Left forelimb (tissue), 1 donor: ENCODE measurements at regions not wholly inside any gene's neighbourhood (a gene's known extent, or its start where the extent isn't known, plus 50 kb on each side); places are given as distances from the start of the nearest gene placed in this dataset.

Experiments
- DNase-seq: peaks from one replicate; pipeline ENCODE4 v3.0.0-alpha.2; 2018; ENCODE audit warnings: low spot score

- no peak for DNase-seq
Measured at GRCh38 chr20:60512443-60512842, 554.2 kb downstream of the CDH26 start.

GRCh38 chr20:60513141-60513540, 554.9 kb downstream of the CDH26 start:
- DNase-seq, result no peak

- DNase-seq, result no peak
Measured at GRCh38 chr20:60516442-60516841, 558.2 kb downstream of the CDH26 start.

GRCh38 chr20:60518022-60518421, 559.8 kb downstream of the CDH26 start:
- DNase-seq, result no peak

- DNase-seq, result no peak
Measured at GRCh38 chr20:60525397-60525796, 567.2 kb downstream of the CDH26 start.

GRCh38 chr20:60527656-60528055, 569.4 kb downstream of the CDH26 start:
- no peak for DNase-seq

GRCh38 chr20:60528141-60528540, 569.9 kb downstream of the CDH26 start:
- no peak for DNase-seq

GRCh38 chr20:60529149-60529548, 570.9 kb downstream of the CDH26 start:
- no peak for DNase-seq

GRCh38 chr20:60535211-60535610, 577.0 kb downstream of the CDH26 start:
- DNase-seq, result no peak

GRCh38 chr20:60540591-60540990, 582.4 kb downstream of the CDH26 start:
- no peak for DNase-seq

GRCh38 chr20:60541991-60542390, 583.8 kb downstream of the CDH26 start:
- DNase-seq, result no peak

GRCh38 chr20:60543598-60543997, 585.4 kb downstream of the CDH26 start:
- no peak for DNase-seq

GRCh38 chr20:60553095-60553494, 594.9 kb downstream of the CDH26 start:
- no peak for DNase-seq

GRCh38 chr20:60558486-60558885, 600.3 kb downstream of the CDH26 start:
- DNase-seq, result no peak

- DNase-seq, result no peak
Measured at GRCh38 chr20:60559462-60559861, 601.2 kb downstream of the CDH26 start.

- DNase-seq, result no peak
Measured at GRCh38 chr20:60561052-60561451, 602.8 kb downstream of the CDH26 start.

GRCh38 chr20:60565083-60565482, 606.9 kb downstream of the CDH26 start:
- no peak for DNase-seq

GRCh38 chr20:60565551-60565950, 607.3 kb downstream of the CDH26 start:
- no peak for DNase-seq

- no peak for DNase-seq
Measured at GRCh38 chr20:60569116-60569515, 610.9 kb downstream of the CDH26 start.

- no peak for DNase-seq
Measured at GRCh38 chr20:60570481-60571277, 612.5 kb downstream of the CDH26 start.

GRCh38 chr20:60573003-60573680, 614.9 kb downstream of the CDH26 start:
- no peak for DNase-seq

GRCh38 chr20:60576236-60576635, 618.0 kb downstream of the CDH26 start:
- no peak for DNase-seq

- peak; percentile 31 for DNase-seq
Measured at GRCh38 chr20:60579941-60580515, 621.8 kb downstream of the CDH26 start.
